D721Med (cell line): ENCODE measurements at regions not wholly inside any gene's neighbourhood (a gene's known extent, or its start where the extent isn't known, plus 50 kb on each side); places are given as distances from the start of the nearest gene placed in this dataset.

Experiments used
- DNase-seq: peaks from one replicate; pipeline ENCODE4 v3.0.0; 2011; ENCODE audit warnings: low spot score; ENCODE audit not compliant: insufficient read length
- FAIRE-seq: peaks from 2 replicates; lab custom pipeline; 2011; peaks lifted over from hg19 to GRCh38; lab: Jason Lieb, UNC
- TF ChIP-seq, protein P1 (sequence below): IDR thresholded peaks from 2 replicates; pipeline ENCODE4 v1.5.1; 2012; ENCODE audit warnings: mild to moderate bottlenecking, control low read depth; ENCODE audit not compliant: insufficient read depth; ENCODE audit errors: missing control alignments

DNA sequence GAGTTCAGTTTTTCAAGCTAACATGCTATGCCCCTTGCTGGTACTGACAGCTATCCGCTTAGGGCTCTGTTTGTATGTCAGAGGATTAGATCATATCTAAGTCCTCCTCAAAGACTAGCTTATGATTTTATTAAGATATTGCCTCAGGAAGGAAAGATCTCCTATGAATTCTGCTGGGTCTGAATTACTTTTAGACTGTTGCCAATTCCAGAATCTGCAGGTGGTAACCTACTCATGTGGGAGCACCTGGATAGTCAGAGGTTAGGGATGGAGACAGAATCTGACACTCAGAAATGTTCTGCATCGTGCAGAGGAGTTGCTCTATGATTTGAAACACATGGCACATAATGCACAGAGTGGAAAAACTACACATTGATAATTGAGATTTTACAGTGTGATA lies 843.4 kb downstream of the SLC6A15 start:
- DNase-seq (no peak), FAIRE-seq (no peak)
- TF ChIP-seq, protein P1, sequence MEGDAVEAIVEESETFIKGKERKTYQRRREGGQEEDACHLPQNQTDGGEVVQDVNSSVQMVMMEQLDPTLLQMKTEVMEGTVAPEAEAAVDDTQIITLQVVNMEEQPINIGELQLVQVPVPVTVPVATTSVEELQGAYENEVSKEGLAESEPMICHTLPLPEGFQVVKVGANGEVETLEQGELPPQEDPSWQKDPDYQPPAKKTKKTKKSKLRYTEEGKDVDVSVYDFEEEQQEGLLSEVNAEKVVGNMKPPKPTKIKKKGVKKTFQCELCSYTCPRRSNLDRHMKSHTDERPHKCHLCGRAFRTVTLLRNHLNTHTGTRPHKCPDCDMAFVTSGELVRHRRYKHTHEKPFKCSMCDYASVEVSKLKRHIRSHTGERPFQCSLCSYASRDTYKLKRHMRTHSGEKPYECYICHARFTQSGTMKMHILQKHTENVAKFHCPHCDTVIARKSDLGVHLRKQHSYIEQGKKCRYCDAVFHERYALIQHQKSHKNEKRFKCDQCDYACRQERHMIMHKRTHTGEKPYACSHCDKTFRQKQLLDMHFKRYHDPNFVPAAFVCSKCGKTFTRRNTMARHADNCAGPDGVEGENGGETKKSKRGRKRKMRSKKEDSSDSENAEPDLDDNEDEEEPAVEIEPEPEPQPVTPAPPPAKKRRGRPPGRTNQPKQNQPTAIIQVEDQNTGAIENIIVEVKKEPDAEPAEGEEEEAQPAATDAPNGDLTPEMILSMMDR, result no peak

DNA sequence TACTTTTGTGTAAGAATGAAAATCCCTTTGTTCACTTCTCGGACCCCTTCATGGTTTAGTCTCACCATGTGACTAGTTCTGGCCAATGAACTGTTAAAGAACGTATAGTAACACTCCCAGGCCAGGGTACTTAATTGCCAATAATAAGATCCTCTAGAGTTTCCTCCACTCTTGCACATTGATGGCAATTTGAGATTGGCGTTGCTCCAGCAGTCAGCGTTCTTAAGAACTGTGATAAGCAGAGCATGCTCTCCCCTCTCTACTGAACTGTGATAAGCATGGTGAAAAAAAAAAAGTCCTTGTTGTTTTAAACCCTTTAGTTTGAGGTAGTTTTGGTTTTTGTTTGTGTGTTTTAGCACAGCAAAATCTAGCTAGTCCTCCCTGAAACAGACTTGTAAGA lies 854.5 kb downstream of the SLC6A15 start:
- FAIRE-seq (no peak), DNase-seq (no peak)

DNA sequence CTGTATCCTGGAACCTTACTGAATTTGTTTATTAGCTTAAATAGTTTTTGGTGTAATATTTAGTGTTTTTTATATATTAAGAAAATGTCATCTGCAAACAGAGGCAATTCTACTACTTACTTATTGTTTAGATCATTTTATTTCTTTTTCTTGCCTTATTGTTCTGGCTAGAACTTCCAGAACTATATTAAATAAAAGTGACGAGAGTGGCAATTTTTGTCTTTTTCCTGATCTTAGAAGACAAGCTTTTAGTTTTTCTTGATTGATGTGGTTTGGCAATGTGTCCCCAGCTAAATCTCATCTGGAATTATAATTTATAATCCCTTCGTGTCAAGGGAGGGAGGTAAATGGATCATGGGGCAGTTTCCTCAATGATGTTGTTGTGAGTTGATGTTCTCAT lies 857.8 kb downstream of the SLC6A15 start:
- TF ChIP-seq, protein P1, result no peak
- no peak for FAIRE-seq
- no peak for DNase-seq

More for the DNA sequence above, 854.5 kb downstream of the SLC6A15 start:
- TF ChIP-seq, protein P1, result no peak

DNA sequence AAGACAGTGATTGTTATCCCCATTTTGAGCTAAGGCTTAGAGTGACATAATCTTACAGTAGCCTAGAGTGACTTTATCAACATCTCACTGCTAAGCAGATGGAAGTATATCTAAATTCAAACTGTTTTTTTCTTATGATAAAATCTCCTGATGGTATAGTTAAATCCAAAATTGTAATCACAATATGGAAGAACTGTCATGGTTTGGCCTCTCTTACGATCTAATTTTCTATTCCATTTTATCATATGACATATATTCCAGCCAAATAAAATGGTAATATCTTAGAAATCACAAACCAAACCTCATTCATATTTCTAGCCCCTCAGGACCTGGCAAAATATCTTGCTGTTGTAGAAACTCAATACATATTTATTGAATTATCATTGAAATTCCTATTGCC lies 864.7 kb downstream of the SLC6A15 start:
- DNase-seq (no peak), FAIRE-seq (no peak)
- TF ChIP-seq, protein P1, result no peak

DNA sequence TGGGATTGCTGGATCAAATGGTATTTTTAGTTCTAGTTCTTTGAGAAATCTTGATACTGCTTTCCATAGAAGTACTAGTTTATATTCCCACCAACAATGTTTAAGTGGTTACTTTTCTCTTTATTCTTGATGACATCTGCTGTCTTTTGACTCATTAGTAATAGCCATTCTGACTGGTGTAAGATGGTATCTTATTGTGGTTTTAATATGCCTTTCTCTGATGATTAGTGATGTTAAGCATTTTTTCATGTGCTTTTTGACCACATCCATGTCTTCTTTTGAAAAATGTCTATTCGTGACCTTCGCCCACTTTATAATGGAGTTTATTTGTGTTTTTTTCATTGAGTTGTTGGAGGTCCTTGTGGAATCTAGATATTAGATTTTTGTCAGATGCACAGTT lies 865.7 kb downstream of the SLC6A15 start:
- FAIRE-seq, result no peak
- TF ChIP-seq, protein P1, result no peak
- DNase-seq, result no peak

DNA sequence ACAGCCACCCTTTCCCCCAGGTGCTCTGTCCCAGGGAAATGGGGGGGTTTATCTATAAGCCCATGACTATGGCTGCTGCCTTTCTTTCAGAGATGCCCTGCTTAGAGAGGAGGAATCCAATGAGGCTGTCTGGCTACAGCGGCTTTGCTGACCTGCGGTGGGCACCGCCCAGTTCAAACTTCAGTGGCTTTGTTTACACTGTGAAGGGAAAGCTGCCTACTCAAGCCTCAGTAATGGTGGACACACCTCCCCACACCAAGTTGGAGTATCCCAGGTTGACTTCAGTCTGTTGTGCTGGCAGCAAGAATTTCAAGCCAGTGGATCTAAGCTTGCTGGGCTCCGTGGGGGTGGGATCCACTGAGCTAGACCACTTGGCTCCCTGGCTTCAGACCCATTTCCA lies 869.2 kb downstream of the SLC6A15 start:
- FAIRE-seq, result no peak
- TF ChIP-seq, protein P1, result no peak
- no peak for DNase-seq

DNA sequence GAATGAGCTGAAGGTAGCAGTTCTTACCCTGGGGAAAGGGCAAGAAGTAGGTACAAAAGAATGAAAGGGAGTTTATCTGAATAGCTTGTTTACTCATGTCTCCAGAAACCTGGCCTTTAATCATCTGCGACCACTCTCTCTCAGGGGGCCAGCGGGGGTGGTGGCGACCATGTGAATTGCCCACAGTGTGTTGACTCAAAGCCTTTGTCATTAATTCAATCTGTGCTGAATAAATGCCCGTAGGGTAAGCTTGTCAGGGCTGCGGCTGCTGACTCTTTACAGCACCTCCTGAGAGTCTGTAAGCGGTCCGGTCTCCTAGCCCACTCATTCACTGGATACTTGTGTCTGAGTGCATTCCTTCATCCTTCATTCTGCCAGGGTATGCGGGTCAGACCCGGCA lies 874.4 kb downstream of the SLC6A15 start:
- FAIRE-seq (no peak), DNase-seq (no peak)
- TF ChIP-seq, protein P1, result no peak
